Endothelial cell (in vitro differentiated cells): ENCODE measurements at regions not wholly inside any gene's neighbourhood (a gene's known extent, or its start where the extent isn't known, plus 50 kb on each side); places are given as distances from the start of the nearest gene placed in this dataset.

Source experiments
- DNase-seq: peaks from one replicate; pipeline ENCODE4 v3.0.0; 2021; ENCODE audit warnings: low spot score
- H3K27ac Mint-ChIP-seq: one replicate; pipeline ENCODE4 v1.8.0; 2021; ENCODE audit warnings: mixed read lengths, inconsistent platforms; ENCODE audit not compliant: unreplicated experiment
- H3K27me3 Mint-ChIP-seq: one replicate; pipeline ENCODE4 v1.8.0; 2021; ENCODE audit warnings: mild to moderate bottlenecking, moderate library complexity, mixed read lengths, inconsistent platforms; ENCODE audit not compliant: unreplicated experiment
- H3K36me3 Mint-ChIP-seq: one replicate; pipeline ENCODE4 v1.8.0; 2021; ENCODE audit warnings: mild to moderate bottlenecking, low read depth, mixed read lengths, inconsistent platforms; ENCODE audit not compliant: unreplicated experiment
- H3K4me1 Mint-ChIP-seq: one replicate; pipeline ENCODE4 v1.8.0; 2021; ENCODE audit warnings: mild to moderate bottlenecking, mixed read lengths, inconsistent platforms; ENCODE audit not compliant: unreplicated experiment
- H3K4me3 Mint-ChIP-seq: one replicate; pipeline ENCODE4 v1.8.0; 2021; ENCODE audit warnings: mild to moderate bottlenecking, mixed read lengths, inconsistent platforms; ENCODE audit not compliant: unreplicated experiment
- H3K9me3 Mint-ChIP-seq: one replicate; pipeline ENCODE4 v1.8.0; 2021; ENCODE audit warnings: mixed read lengths, inconsistent platforms; ENCODE audit not compliant: unreplicated experiment
- TF ChIP-seq, protein P1 (sequence below): fragments of 200-600 bp; sonication (generic); IDR thresholded peaks from one replicate; pipeline ENCODE4 v1.5.0; 2021; ENCODE audit warnings: antibody characterized with exemption; ENCODE audit not compliant: unreplicated experiment

DNA sequence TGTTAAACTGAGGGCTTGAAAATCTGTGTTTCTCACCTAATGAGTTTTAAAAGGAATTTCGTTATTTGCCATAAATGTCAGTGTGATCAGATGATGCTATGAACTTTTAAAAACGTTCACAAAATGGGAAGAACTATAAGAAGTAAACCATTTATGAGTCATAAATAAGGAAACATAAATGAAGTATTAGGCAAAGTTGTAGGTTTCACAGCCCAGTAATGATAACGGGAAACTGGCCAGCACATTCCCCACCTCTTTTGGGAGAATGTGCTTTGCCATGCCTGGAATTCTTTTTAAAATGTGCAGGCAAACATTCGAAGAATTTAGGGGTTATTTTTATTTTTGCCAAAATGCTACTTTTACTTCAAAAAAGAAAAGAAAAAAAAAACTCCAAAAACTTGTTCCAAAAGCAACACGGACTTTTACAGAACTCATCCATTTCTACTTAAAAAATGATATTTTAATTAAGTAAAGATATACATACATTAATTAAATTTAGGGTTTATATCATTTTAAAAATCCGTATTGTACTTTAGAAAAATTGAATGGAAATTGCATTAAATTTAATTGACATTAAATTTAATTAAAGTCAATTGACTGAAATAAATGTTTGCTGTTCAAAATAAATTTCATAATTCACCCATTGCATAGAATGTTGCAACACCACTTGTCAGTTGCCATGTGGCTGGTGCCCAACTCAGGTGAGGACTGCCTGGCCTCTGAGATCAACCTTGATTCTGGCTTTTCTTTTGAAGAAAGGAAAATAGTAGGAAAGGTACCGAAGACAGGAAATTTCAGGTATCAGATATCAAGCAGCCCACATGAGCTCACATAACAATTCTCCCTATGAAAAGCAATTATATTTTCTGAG, 1198.5 kb downstream of the EFNB2 start:
- TF ChIP-seq, protein P1, sequence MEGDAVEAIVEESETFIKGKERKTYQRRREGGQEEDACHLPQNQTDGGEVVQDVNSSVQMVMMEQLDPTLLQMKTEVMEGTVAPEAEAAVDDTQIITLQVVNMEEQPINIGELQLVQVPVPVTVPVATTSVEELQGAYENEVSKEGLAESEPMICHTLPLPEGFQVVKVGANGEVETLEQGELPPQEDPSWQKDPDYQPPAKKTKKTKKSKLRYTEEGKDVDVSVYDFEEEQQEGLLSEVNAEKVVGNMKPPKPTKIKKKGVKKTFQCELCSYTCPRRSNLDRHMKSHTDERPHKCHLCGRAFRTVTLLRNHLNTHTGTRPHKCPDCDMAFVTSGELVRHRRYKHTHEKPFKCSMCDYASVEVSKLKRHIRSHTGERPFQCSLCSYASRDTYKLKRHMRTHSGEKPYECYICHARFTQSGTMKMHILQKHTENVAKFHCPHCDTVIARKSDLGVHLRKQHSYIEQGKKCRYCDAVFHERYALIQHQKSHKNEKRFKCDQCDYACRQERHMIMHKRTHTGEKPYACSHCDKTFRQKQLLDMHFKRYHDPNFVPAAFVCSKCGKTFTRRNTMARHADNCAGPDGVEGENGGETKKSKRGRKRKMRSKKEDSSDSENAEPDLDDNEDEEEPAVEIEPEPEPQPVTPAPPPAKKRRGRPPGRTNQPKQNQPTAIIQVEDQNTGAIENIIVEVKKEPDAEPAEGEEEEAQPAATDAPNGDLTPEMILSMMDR, result no peak
- DNase-seq, result no peak
- Mint-ChIP-seq H3K27me3 (no peaks in the 10 kb centered on the region), H3K4me1 (no peaks in the 10 kb centered on the region), H3K27ac (no peak overlapping the region), H3K4me3 (no peak overlapping the region), H3K36me3 (no peaks in the 10 kb centered on the region), H3K9me3 (no peaks in the 10 kb centered on the region)

DNA sequence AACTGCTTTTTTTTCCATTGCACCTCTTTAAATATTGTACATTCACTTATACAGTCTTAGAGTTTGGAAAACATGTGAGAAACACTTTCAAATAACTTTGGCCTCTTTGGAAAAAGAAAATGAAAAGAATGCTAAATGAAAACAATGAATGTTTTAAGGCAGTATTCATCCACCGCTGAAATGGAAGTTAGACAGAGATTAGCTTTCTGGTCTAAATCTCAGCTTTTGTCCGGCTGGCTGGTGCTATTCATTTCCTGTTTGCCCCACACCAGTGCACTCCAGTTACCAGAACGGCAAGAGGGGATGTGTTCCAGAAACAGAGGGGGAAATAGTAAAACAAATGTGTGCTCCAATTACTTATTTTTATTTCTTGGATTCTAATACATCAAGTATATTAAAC, 1201.3 kb downstream of the EFNB2 start:
- H3K4me3 Mint-ChIP-seq, result no peak overlapping the region
- TF ChIP-seq, protein P1, result no peak
- H3K27ac Mint-ChIP-seq, result no peak overlapping the region
- H3K27me3 Mint-ChIP-seq, result no peaks in the 10 kb centered on the region
- DNase-seq, result no peak
- no peaks in the 10 kb centered on the region for H3K9me3 Mint-ChIP-seq
- no peaks in the 10 kb centered on the region for H3K4me1 Mint-ChIP-seq
- no peaks in the 10 kb centered on the region for H3K36me3 Mint-ChIP-seq

DNA sequence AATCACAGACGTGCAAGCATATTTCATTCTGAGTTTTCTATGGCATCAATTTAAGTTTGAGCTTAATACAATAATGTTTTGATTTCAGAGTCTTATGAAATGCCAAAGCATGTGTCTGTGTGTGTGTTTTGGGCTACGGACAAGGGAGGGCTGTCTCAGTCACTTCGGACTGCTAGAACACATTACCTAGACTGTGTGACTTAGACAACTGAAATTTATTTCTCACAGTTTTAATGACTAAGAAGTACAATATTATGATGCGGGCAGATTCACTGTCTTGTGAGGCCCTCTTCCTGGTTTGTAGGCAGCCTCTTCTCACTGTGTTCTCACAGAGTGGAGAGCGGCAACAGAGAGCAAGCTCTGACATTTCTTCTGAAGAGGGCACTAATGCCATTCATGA, 1202.0 kb downstream of the EFNB2 start:
- Mint-ChIP-seq H3K9me3 (no peaks in the 10 kb centered on the region), H3K4me1 (no peaks in the 10 kb centered on the region), H3K27ac (no peak overlapping the region), H3K4me3 (no peak overlapping the region), H3K36me3 (no peaks in the 10 kb centered on the region), H3K27me3 (no peaks in the 10 kb centered on the region)
- TF ChIP-seq, protein P1, result no peak
- DNase-seq, result no peak

DNA sequence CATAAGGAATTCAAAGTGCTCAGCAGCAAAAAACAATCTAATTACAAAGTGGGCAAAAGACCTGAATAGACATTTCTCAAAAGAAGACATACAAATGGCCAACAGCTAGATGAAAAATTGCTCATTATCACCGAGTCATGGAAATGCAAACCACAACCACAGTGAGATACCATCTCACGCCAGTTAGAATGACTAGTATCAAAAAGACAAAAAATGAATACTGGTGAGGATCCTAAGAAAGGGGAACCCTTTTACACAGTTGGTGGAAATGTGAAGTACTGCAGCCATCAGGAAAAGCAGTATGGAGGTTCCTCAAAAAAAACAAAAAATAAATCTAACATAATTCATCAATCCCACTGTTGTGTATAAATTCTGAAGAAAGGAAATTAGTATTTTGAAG, 1206.1 kb downstream of the EFNB2 start:
- H3K27ac Mint-ChIP-seq, result no peak overlapping the region
- TF ChIP-seq, protein P1, result no peak
- H3K4me3 Mint-ChIP-seq, result no peak overlapping the region
- DNase-seq, result no peak
- H3K27me3 Mint-ChIP-seq, result no peaks in the 10 kb centered on the region
- no peaks in the 10 kb centered on the region for H3K9me3 Mint-ChIP-seq
- H3K36me3 Mint-ChIP-seq, result no peaks in the 10 kb centered on the region
- H3K4me1 Mint-ChIP-seq, result no peaks in the 10 kb centered on the region

DNA sequence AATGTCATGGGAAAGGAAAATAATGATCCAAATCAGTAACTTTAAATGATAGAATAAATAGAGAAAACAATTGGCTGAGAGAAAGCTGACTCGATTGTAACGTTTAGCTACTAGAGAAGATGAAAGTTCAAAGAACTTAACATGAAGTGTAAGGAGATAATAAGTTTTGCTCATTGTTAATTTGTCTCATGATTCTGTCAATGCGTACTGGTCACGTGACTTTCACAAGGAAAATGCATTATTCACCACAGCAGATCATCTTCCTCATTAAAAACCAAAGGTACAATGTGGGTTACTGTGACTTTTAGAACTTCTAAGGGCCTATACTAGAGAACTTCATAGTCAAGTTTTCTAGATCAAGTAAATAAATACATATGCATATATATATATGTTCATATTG, 1207.2 kb downstream of the EFNB2 start:
- H3K4me3 Mint-ChIP-seq, result no peak overlapping the region
- TF ChIP-seq, protein P1, result no peak
- H3K4me1 Mint-ChIP-seq, result no peaks in the 10 kb centered on the region
- no peaks in the 10 kb centered on the region for H3K9me3 Mint-ChIP-seq
- H3K36me3 Mint-ChIP-seq, result no peaks in the 10 kb centered on the region
- no peaks in the 10 kb centered on the region for H3K27me3 Mint-ChIP-seq
- H3K27ac Mint-ChIP-seq, result no peak overlapping the region
- no peak for DNase-seq
